KMS-11 (cell line): ENCODE measurements at regions not wholly inside any gene's neighbourhood (a gene's known extent, or its start where the extent isn't known, plus 50 kb on each side); places are given as distances from the start of the nearest gene placed in this dataset.

Experiments
- H2AFZ ChIP-seq: fragments of 200-600 bp; sonication (generic); 2 replicates; pipeline ENCODE4 v1.6.1; 2016; ENCODE audit warnings: antibody characterized with exemption, mixed run types, low read depth
- H3K27ac ChIP-seq: fragments of 200-600 bp; sonication (generic); 2 replicates; pipeline ENCODE4 v1.6.1; 2016; ENCODE audit warnings: mild to moderate bottlenecking, mixed run types
- H3K27me3 ChIP-seq: fragments of 200-600 bp; sonication (generic); 2 replicates; pipeline ENCODE4 v1.6.1; 2017; ENCODE audit warnings: mild to moderate bottlenecking, low read depth, mixed run types, moderate library complexity; ENCODE audit not compliant: insufficient read depth
- H3K36me3 ChIP-seq: fragments of 200-600 bp; sonication (generic); 2 replicates; pipeline ENCODE4 v1.6.1; 2017; ENCODE audit warnings: mild to moderate bottlenecking, mixed run types; ENCODE audit not compliant: insufficient read depth
- H3K4me1 ChIP-seq: fragments of 200-600 bp; sonication (generic); 2 replicates; pipeline ENCODE4 v1.6.1; 2016; ENCODE audit warnings: mild to moderate bottlenecking, low read depth, mixed run types; ENCODE audit not compliant: poor library complexity, severe bottlenecking
- H3K4me2 ChIP-seq: fragments of 200-600 bp; sonication (generic); 2 replicates; pipeline ENCODE4 v1.7.0; 2016; ENCODE audit warnings: mild to moderate bottlenecking, mixed run types
- H3K4me3 ChIP-seq: fragments of 200-600 bp; sonication (generic); IDR thresholded peaks from 2 replicates; pipeline ENCODE4 v1.6.1; 2017; ENCODE audit warnings: low read depth, low read length, mixed read lengths; ENCODE audit not compliant: insufficient read depth
- H3K79me2 ChIP-seq: fragments of 200-600 bp; sonication (generic); 2 replicates; pipeline ENCODE4 v1.6.1; 2016; ENCODE audit warnings: low read depth, mixed run types; ENCODE audit not compliant: insufficient read depth
- H3K9ac ChIP-seq: fragments of 200-600 bp; sonication (generic); 2 replicates; pipeline ENCODE4 v1.6.1; 2016; ENCODE audit warnings: mild to moderate bottlenecking, mixed run types
- H4K20me1 ChIP-seq: fragments of 200-600 bp; sonication (generic); 2 replicates; pipeline ENCODE4 v1.6.1; 2016; ENCODE audit warnings: mild to moderate bottlenecking, mixed run types; ENCODE audit not compliant: insufficient read depth
- TF ChIP-seq, protein P1 (sequence below): fragments of 200-600 bp; sonication (generic); conservative IDR thresholded peaks from 2 replicates; pipeline ENCODE4 v1.6.1; 2017; ENCODE audit warnings: low read depth, mild to moderate bottlenecking, antibody characterized with exemption, low read length, moderate library complexity, mixed read lengths

DNA sequence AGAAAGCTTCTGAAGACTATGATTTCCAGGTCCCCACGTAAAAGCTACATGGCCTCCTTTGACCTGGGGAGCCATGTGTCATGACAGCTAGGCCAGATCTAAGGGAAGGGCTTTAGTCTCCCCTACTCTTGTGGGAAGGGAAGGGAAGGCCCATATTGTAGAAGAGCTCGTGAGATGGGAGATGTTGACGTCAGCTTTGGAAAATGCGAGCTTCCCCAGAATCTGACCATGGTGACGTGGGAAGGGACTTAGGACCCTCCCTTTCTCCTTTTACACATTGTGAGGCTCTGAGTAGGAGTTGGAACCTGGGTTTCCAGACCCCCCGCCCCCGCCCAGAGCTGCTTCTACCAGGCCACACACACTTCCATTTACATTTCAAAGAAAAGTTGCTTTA, 165.5 kb downstream of the SYK start:
- Histone ChIP-seq H4K20me1 (no peaks in the 10 kb centered on the region), H3K4me2 (no peak overlapping the region), H3K27ac (no peak overlapping the region), H3K36me3 (no peaks in the 10 kb centered on the region), H3K4me1 (peaks cover 35% of the 10 kb centered on the region), H3K27me3 (no peaks in the 10 kb centered on the region), H3K9ac (no peak overlapping the region), H3K79me2 (no peaks in the 10 kb centered on the region), H3K4me3 (no peak overlapping the region), H2AFZ (no peak overlapping the region)
- TF ChIP-seq, protein P1, sequence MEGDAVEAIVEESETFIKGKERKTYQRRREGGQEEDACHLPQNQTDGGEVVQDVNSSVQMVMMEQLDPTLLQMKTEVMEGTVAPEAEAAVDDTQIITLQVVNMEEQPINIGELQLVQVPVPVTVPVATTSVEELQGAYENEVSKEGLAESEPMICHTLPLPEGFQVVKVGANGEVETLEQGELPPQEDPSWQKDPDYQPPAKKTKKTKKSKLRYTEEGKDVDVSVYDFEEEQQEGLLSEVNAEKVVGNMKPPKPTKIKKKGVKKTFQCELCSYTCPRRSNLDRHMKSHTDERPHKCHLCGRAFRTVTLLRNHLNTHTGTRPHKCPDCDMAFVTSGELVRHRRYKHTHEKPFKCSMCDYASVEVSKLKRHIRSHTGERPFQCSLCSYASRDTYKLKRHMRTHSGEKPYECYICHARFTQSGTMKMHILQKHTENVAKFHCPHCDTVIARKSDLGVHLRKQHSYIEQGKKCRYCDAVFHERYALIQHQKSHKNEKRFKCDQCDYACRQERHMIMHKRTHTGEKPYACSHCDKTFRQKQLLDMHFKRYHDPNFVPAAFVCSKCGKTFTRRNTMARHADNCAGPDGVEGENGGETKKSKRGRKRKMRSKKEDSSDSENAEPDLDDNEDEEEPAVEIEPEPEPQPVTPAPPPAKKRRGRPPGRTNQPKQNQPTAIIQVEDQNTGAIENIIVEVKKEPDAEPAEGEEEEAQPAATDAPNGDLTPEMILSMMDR, result no peak

DNA sequence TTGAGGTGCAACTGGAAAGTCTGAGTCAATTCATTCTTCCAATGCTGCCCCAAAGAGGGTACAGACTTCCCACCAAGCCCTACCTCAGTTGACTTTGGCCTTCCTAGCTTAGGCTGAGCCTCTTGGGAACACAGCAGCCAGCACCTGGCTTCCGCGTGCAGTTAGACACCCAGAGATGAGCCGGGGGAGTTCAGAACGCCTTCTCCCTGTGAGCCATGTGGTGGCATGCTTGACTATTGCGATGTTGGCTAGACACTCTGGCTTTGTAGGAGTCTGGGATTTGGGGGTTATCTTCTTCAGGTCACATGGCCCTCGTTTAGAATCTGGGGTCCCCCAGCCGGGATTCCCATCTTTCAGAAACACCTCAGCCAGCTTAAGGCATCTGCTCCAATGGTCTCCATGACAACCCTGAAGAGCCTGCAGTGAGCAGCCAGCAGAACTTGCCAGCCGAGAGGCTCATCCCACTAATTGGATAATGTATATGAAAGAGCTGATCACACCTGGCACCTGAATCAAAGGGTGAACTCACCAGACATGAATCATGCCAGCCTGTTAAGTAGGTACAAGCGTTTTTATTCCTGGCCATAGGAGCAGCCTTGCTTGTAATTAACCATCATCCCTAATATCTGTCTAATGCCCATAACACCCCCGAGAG, 167.5 kb downstream of the SYK start:
- Histone ChIP-seq H3K4me1 (peaks cover 55% of the 10 kb centered on the region), H3K36me3 (no peaks in the 10 kb centered on the region), H3K4me3 (no peak overlapping the region), H2AFZ (no peak overlapping the region), H3K9ac (no peak overlapping the region), H3K79me2 (no peaks in the 10 kb centered on the region), H3K27ac (no peak overlapping the region), H4K20me1 (no peaks in the 10 kb centered on the region), H3K4me2 (no peak overlapping the region; the same call in 1 of the 2 replicates), H3K27me3 (no peaks in the 10 kb centered on the region)
- TF ChIP-seq, protein P1, result no peak

DNA sequence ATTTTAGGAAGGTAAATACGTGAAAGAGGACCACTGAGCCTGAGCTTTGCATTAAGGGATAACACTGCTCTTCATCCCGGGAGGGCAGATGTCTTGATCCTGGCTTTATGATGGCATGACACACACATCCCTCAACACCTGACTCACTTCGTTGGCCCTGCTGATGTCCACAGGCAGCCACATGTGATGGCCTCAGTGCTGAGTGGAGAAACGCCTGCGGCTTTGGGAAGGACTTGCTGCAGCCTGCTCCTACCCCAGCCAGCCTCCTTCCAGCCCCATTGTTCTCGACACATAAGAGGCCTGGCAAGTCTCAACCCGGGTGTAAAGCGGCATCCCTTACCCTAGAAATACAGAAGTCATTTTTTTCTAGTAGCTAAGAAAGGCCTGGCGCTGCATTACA, 169.0 kb downstream of the SYK start:
- Histone ChIP-seq H4K20me1 (no peaks in the 10 kb centered on the region), H3K36me3 (no peaks in the 10 kb centered on the region), H3K4me2 (peak overlapping the region; percentile 53; the same call in 1 of the 2 replicates), H3K4me3 (no peak overlapping the region), H3K79me2 (no peaks in the 10 kb centered on the region), H3K27me3 (no peaks in the 10 kb centered on the region), H3K4me1 (peaks cover 69% of the 10 kb centered on the region), H2AFZ (no peak overlapping the region), H3K9ac (no peak overlapping the region), H3K27ac (peak overlapping the region; percentile 93; the same call in 1 of the 2 replicates)
- TF ChIP-seq, protein P1, result no peak

DNA sequence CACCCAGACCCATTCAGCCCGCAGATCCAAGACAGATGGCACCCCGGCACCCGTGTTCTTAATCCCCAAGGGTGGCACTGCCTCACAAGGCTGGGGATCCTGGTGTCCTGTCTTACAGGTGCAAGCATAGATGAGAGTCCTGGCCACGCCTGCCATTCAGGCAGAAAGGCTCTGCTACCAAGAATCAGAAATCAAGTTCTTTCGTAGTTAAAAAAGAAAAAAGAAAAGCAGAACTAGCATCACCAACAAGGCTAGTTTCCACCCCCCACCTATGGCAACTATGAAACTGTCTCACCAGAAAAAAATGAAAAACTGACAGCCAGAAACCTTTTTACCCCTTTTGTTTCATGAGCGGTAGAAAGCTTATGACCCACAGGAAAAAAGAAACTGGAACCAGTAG, 170.4 kb downstream of the SYK start:
- TF ChIP-seq, protein P1, result no peak
- H3K79me2 ChIP-seq, result no peaks in the 10 kb centered on the region
- no peaks in the 10 kb centered on the region for H4K20me1 ChIP-seq
- no peak overlapping the region for H3K4me3 ChIP-seq
- H3K4me1 ChIP-seq, result peaks cover 73% of the 10 kb centered on the region
- H3K27me3 ChIP-seq, result no peaks in the 10 kb centered on the region
- H3K36me3 ChIP-seq, result no peaks in the 10 kb centered on the region
- peak overlapping the region; percentile 73 for H3K9ac ChIP-seq
- H3K27ac ChIP-seq, result peak overlapping the region; percentile 93
- peak overlapping the region; percentile 53 for H3K4me2 ChIP-seq
- peak overlapping the region; percentile 77; the same call in 1 of the 2 replicates for H2AFZ ChIP-seq
